Neuronal stem cell (in vitro differentiated cells): ENCODE measurements at regions not wholly inside any gene's neighbourhood (a gene's known extent, or its start where the extent isn't known, plus 50 kb on each side); places are given as distances from the start of the nearest gene placed in this dataset. TPM values are rescaled to one million over a fixed set of nuclear protein-coding genes. Genes with fewer than 3 reads are reported as not detected.

Experiments
- DNase-seq: peaks from one replicate; pipeline ENCODE4 v3.0.0-alpha.2; 2013; ENCODE audit warnings: low spot score
- H2AFZ ChIP-seq: one replicate; pipeline ENCODE4 v1.6.1; 2013; ENCODE audit warnings: mild to moderate bottlenecking, low read length, inconsistent platforms
- H2AK5ac ChIP-seq: 2 replicates; pipeline ENCODE4 v1.6.1; 2013; ENCODE audit warnings: low read depth, mild to moderate bottlenecking, inconsistent platforms, low read length, moderate library complexity, mixed read lengths
- H2BK120ac ChIP-seq: 2 replicates; pipeline ENCODE4 v1.6.1; 2013; ENCODE audit warnings: low read depth, mild to moderate bottlenecking, inconsistent platforms, low read length, moderate library complexity, mixed read lengths
- H2BK12ac ChIP-seq: one replicate; pipeline ENCODE4 v1.6.1; 2013; ENCODE audit warnings: low read length, inconsistent platforms
- H2BK15ac ChIP-seq: 2 replicates; pipeline ENCODE4 v1.6.1; 2013; ENCODE audit warnings: mild to moderate bottlenecking, low read length, inconsistent platforms, mixed read lengths
- H2BK5ac ChIP-seq: one replicate; pipeline ENCODE4 v1.6.1; 2013; ENCODE audit warnings: inconsistent platforms, mild to moderate bottlenecking, low read length, moderate library complexity
- H3K14ac ChIP-seq: one replicate; pipeline ENCODE4 v1.6.1; 2013; ENCODE audit warnings: low read length, inconsistent platforms
- H3K18ac ChIP-seq: 2 replicates; pipeline ENCODE4 v1.6.1; 2013; ENCODE audit warnings: low read length, inconsistent platforms
- H3K23ac ChIP-seq: 2 replicates; pipeline ENCODE4 v1.6.1; 2013; ENCODE audit warnings: low read depth, mild to moderate bottlenecking, mixed read lengths, low read length, inconsistent platforms; ENCODE audit not compliant: poor library complexity
- H3K27ac ChIP-seq: replicated peaks from 3 replicates; pipeline ENCODE4 v1.5.1; 2013; ENCODE audit warnings: low read length, inconsistent platforms
- H3K27me3 ChIP-seq, 3 experiments: 2 replicates each; pipeline ENCODE4 v1.6.1; 2013; ENCODE audit warnings: low read length in 3 of 3, mild to moderate bottlenecking in 2 of 3, inconsistent platforms in 1 of 3, low read depth in 1 of 3, mixed read lengths in 1 of 3, moderate library complexity in 1 of 3; ENCODE audit not compliant: control insufficient read depth in 3 of 3, insufficient read depth in 3 of 3
- H3K36me3 ChIP-seq, 2 donors: replicated peaks in 1 of 2; 2 replicates each; pipeline ENCODE4 v1.6.1; 2013; ENCODE audit warnings: low read length in 2 of 2; ENCODE audit not compliant: control insufficient read depth in 2 of 2, insufficient read depth in 2 of 2
- H3K4ac ChIP-seq: 2 replicates; pipeline ENCODE4 v1.6.1; 2013; ENCODE audit warnings: inconsistent platforms, mild to moderate bottlenecking, low read length, moderate library complexity
- H3K4me1 ChIP-seq, 2 donors: 1 replicate in 1 of 2; 2 replicates in 1 of 2; pipeline ENCODE4 v1.6.1; 2013; ENCODE audit warnings: low read length in 2 of 2, low read depth in 1 of 2; ENCODE audit not compliant: control insufficient read depth in 2 of 2, insufficient read depth in 1 of 2
- H3K4me2 ChIP-seq: one replicate; pipeline ENCODE4 v1.6.1; 2013; ENCODE audit warnings: mild to moderate bottlenecking, low read length, inconsistent platforms; ENCODE audit not compliant: insufficient read depth, poor library complexity, severe bottlenecking
- H3K4me3 ChIP-seq, 2 donors: 2 replicates each; pipeline ENCODE4 v1.5.1; 2013; ENCODE audit warnings: low read length in 2 of 2, mild to moderate bottlenecking in 2 of 2, inconsistent platforms in 1 of 2, moderate library complexity in 1 of 2
- H3K79me1 ChIP-seq: one replicate; pipeline ENCODE4 v1.6.1; 2013; ENCODE audit warnings: low read depth, mild to moderate bottlenecking, inconsistent platforms, low read length, moderate library complexity
- H3K9ac ChIP-seq: one replicate; pipeline ENCODE4 v1.6.1; 2013; ENCODE audit warnings: mild to moderate bottlenecking, low read depth, low read length, inconsistent platforms; ENCODE audit not compliant: poor library complexity
- H3K9me3 ChIP-seq, 2 donors: replicated peaks in 1 of 2; 2 replicates each; pipeline versions ENCODE3 to v1.6.1; 2013; ENCODE audit warnings: low read length in 2 of 2, mild to moderate bottlenecking in 2 of 2, inconsistent platforms in 1 of 2, low read depth in 1 of 2, mixed read lengths in 1 of 2, moderate library complexity in 1 of 2; ENCODE audit not compliant: control insufficient read depth in 2 of 2, insufficient read depth in 1 of 2
- H4K8ac ChIP-seq: one replicate; pipeline ENCODE4 v1.6.1; 2013; ENCODE audit warnings: low read depth, mild to moderate bottlenecking, inconsistent platforms, low read length, moderate library complexity
- H4K91ac ChIP-seq: one replicate; pipeline ENCODE4 v1.6.1; 2013; ENCODE audit warnings: low read length, low read depth, mild to moderate bottlenecking, inconsistent platforms; ENCODE audit not compliant: poor library complexity
- WGBS, 2 donors: extraction: QIAGEN DNeasy Blood & Tissue Kit; methylation state at CpG; one replicate each; pipeline ENCODE4 v1.1.7; 2013; ENCODE audit warnings: missing lambda C conversion rate in 2 of 2, mixed read lengths in 1 of 2; ENCODE audit not compliant: insufficient read length in 2 of 2, insufficient replicate concordance in 1 of 2; ENCODE audit errors: extremely low coverage in 2 of 2; 5-methylcytosine and 5-hydroxymethylcytosine counted together
- small RNA-seq: library from polyadenylated mRNA; stranded (forward); fragments of <200 nt; extraction: miRNeasy Mini kit (QIAGEN cat#:217004); gene quantifications from one replicate; pipeline ENCODE3, GENCODE V24; 2013; ENCODE audit not compliant: insufficient read depth

DNA sequence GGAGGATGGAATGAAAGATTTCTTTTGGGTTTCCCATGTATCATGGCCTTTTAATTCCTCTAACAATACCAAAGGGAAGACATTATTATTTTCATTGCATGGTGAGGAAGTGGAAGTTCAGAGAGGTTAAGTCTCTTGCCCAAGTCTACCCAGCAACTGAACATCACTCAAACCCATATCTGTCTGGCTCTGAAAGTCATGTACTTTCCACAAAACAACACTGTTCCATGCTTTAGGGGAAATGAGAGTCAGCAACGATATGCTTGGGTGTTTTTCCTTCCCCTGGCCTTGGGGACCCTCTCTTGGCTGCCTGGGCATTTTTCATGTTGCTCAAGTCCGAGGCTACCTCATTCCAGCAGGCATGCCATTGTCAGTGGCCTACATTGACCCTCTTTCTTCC, 118.8 kb downstream of the ADTRP start:
- Histone ChIP-seq H3K27ac (no peak overlapping the region), H3K9ac (no peak overlapping the region), H2AFZ (no peak overlapping the region), H3K4me1 (peaks cover 4 to 8% of the 10 kb centered on the region in 2 donors), H2BK12ac (no peak overlapping the region), H3K4ac (no peak overlapping the region), H3K79me1 (no peaks in the 10 kb centered on the region), H4K91ac (no peak overlapping the region), H3K18ac (no peak overlapping the region), H2BK15ac (no peak overlapping the region), H2AK5ac (no peak overlapping the region), H2BK120ac (no peak overlapping the region), H3K27me3 (peaks cover 0 to 2% (median 0%) of the 10 kb centered on the region in 3 experiments), H3K36me3 (no peaks in the 10 kb centered on the region), H3K4me3 (no peak overlapping the region), H3K4me2 (no peak overlapping the region), H3K9me3 (no peaks in the 10 kb centered on the region), H2BK5ac (no peak overlapping the region), H4K8ac (no peak overlapping the region), H3K14ac (no peak overlapping the region), H3K23ac (no peak overlapping the region)
- DNase-seq, result no peak
- WGBS, 2 donors, result no CpG with 5 or more reads among the region's 2 CpGs

DNA sequence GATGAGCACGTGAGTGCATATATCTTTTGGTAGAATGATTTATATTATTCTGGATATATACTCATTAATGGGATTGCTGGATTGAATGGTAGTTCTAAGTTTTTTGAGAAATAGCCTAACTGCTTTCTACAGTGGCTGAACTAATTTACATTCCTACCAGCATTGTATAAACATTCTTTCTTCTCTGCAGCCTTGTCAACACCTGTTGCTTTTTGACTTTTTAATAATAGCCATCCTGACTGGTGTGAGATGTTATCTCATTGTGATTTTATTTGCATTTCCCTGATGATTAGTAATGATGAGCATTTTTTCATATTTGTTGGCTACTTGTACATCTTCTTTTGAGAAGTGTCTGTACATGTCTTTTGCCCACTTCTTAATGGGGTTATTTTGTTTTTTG, 116.3 kb downstream of the ADTRP start:
- H3K36me3 ChIP-seq, result no peaks in the 10 kb centered on the region
- H3K4me2 ChIP-seq, result no peak overlapping the region
- no CpG with 5 or more reads among the region's 1 CpG for WGBS, 2 donors
- DNase-seq, result no peak
- no peak overlapping the region for H2AK5ac ChIP-seq
- no peak overlapping the region for H3K27ac ChIP-seq
- H3K79me1 ChIP-seq, result no peaks in the 10 kb centered on the region
- H3K27me3 ChIP-seq, result peaks cover 0 to 2% (median 0%) of the 10 kb centered on the region in 3 experiments
- H3K4me1 ChIP-seq, result no peaks in the 10 kb centered on the region
- no peak overlapping the region for H4K8ac ChIP-seq
- H2BK15ac ChIP-seq, result no peak overlapping the region
- H3K14ac ChIP-seq, result no peak overlapping the region
- no peak overlapping the region for H3K4ac ChIP-seq
- H3K9me3 ChIP-seq, result no peaks in the 10 kb centered on the region
- no peak overlapping the region for H2AFZ ChIP-seq
- no peak overlapping the region for H3K9ac ChIP-seq
- H3K18ac ChIP-seq, result no peak overlapping the region
- H4K91ac ChIP-seq, result no peak overlapping the region
- no peak overlapping the region for H2BK5ac ChIP-seq
- no peak overlapping the region for H2BK120ac ChIP-seq
- H3K23ac ChIP-seq, result no peak overlapping the region
- H2BK12ac ChIP-seq, result no peak overlapping the region
- H3K4me3 ChIP-seq, result no peak overlapping the region

DNA sequence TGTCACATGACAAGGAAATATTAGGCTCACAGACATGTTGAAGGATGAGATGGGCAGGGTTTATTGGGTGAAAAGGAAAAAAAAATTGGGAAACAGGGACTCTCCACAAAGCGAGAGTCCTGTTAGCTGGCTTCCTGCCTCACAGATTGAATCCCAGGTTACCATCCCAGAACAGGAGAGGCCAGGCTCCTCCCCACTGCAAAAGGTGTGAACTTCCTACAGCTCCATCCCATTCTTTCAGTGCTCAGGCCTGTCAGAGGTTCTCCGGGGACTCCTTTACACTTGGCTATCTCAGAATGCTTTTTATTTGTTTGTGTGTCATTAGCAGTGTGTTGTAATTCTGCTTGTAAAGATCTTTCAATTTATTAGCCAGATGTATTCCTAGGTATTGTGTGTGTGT, 115.1 kb downstream of the ADTRP start:
- no peaks in the 10 kb centered on the region for H3K4me1 ChIP-seq
- no peak overlapping the region for H2BK12ac ChIP-seq
- no peak overlapping the region for H3K18ac ChIP-seq
- H3K4me2 ChIP-seq, result no peak overlapping the region
- H3K27ac ChIP-seq, result no peak overlapping the region
- H2BK5ac ChIP-seq, result no peak overlapping the region
- H3K9me3 ChIP-seq, result no peaks in the 10 kb centered on the region
- no peak overlapping the region for H3K9ac ChIP-seq
- H3K36me3 ChIP-seq, result no peaks in the 10 kb centered on the region
- H2AFZ ChIP-seq, result no peak overlapping the region
- H4K91ac ChIP-seq, result no peak overlapping the region
- peaks cover 0 to 2% (median 0%) of the 10 kb centered on the region in 3 experiments for H3K27me3 ChIP-seq
- no peak overlapping the region for H3K23ac ChIP-seq
- no CpG with 5 or more reads among the region's 2 CpGs for WGBS, 2 donors
- no peak overlapping the region for H3K4me3 ChIP-seq
- no peak overlapping the region for H2AK5ac ChIP-seq
- no peak for DNase-seq
- H2BK15ac ChIP-seq, result no peak overlapping the region
- no peak overlapping the region for H2BK120ac ChIP-seq
- no peak overlapping the region for H3K4ac ChIP-seq
- no peaks in the 10 kb centered on the region for H3K79me1 ChIP-seq
- no peak overlapping the region for H3K14ac ChIP-seq
- no peak overlapping the region for H4K8ac ChIP-seq

Small RNAs in the stretch of these regions (small RNA-seq; reads per million reads assigned to genes)
- not detected for gene RF00017
